Breast epithelium (tissue), 4 donors: ENCODE measurements at regions not wholly inside any gene's neighbourhood (a gene's known extent, or its start where the extent isn't known, plus 50 kb on each side); places are given as distances from the start of the nearest gene placed in this dataset.

ENCODE experiments used
- DNase-seq, 2 donors: peaks; one replicate each; pipeline ENCODE4 v3.0.0-alpha.2; 2019; ENCODE audit warnings: low spot score in 2 of 2
- H3K27ac ChIP-seq, 2 donors: fragments of 200-600 bp; sonication (generic) in 1 of 2; one replicate each; pipeline ENCODE4 v1.5.1; 2016 to 2019; ENCODE audit warnings: mild to moderate bottlenecking in 1 of 2
- H3K27me3 ChIP-seq, 2 donors: fragments of 200-600 bp; sonication (generic) in 1 of 2; one replicate each; pipeline versions ENCODE4 v1.5.1 to v1.6.0; 2017 to 2019; ENCODE audit warnings: control low read depth in 1 of 2, mild to moderate bottlenecking in 1 of 2
- H3K36me3 ChIP-seq: fragments of 200-600 bp; one replicate; pipeline ENCODE4 v1.5.1; 2019
- H3K4me1 ChIP-seq, 2 donors: fragments of 200-600 bp; sonication (generic); one replicate each; pipeline ENCODE4 v1.5.1; 2016 to 2019; ENCODE audit warnings: control low read depth in 1 of 2
- H3K4me3 ChIP-seq, 3 donors: fragments of 200-600 bp; sonication (generic); 1 replicate in 2 of 3; 2 replicates in 1 of 3; pipeline ENCODE4 v1.5.1; 2016 to 2019; ENCODE audit warnings: mild to moderate bottlenecking in 3 of 3, moderate library complexity in 2 of 3
- H3K9me3 ChIP-seq, 2 donors: fragments of 200-600 bp; sonication (generic) in 1 of 2; one replicate each; pipeline ENCODE4 v1.5.1; 2016 to 2019; ENCODE audit warnings: control low read depth in 1 of 2
- CTCF ChIP-seq, 3 donors: fragments of 450-650 bp; IDR thresholded peaks; one replicate each; pipeline ENCODE4 v1.5.1; 2016 to 2017; ENCODE audit warnings: antibody characterized with exemption in 3 of 3, mild to moderate bottlenecking in 3 of 3, moderate library complexity in 3 of 3
- POLR2A ChIP-seq: fragments of 450-650 bp; IDR thresholded peaks from one replicate; pipeline ENCODE4 v1.6.1; 2016; ENCODE audit warnings: antibody characterized with exemption, mild to moderate bottlenecking, moderate library complexity
- POLR2AphosphoS5 ChIP-seq, 3 donors: sonication (generic); formaldehyde crosslinking; IDR thresholded peaks; one replicate each; pipeline ENCODE4 v1.6.1; 2017; ENCODE audit warnings: antibody characterized with exemption in 3 of 3
- intact Hi-C: fragments of 100-400 bp; cut with DNase I; formaldehyde crosslinking; loops from one replicate; pipeline ENCODE4 v1.15.1; 2023; ENCODE audit warnings: low total_unique reads

- Histone ChIP-seq H3K4me3 (no peak overlapping the region), H3K27me3 (no peaks in the 10 kb centered on the region), H3K27ac (no peak overlapping the region), H3K4me1 (no peaks in the 10 kb centered on the region), H3K9me3 (no peaks in the 10 kb centered on the region), H3K36me3 (no peaks in the 10 kb centered on the region)
- no peak for DNase-seq
- intact Hi-C loops: no loop called here
- no peak for TF ChIP-seq CTCF (IDR thresholded peaks at IDR 0.05)
- TF ChIP-seq POLR2AphosphoS5 (IDR thresholded peaks at IDR 0.05): no peak
- no peak for TF ChIP-seq POLR2A
Measured at GRCh38 chr12:112589275-112589674, 170.5 kb downstream of the PTPN11 start.

- no peaks in the 10 kb centered on the region for H3K9me3 ChIP-seq
- TF ChIP-seq CTCF (IDR thresholded peaks at IDR 0.05) (no peak), POLR2A (no peak), POLR2AphosphoS5 (IDR thresholded peaks at IDR 0.05) (no peak)
- no peak overlapping the region for H3K27ac ChIP-seq
- H3K4me3 ChIP-seq: no peak overlapping the region
- no peaks in the 10 kb centered on the region for H3K27me3 ChIP-seq
- H3K36me3 ChIP-seq: no peaks in the 10 kb centered on the region
- intact Hi-C loops: no loop called here
- DNase-seq: no peak
- no peaks in the 10 kb centered on the region for H3K4me1 ChIP-seq
Measured at GRCh38 chr12:112590281-112590680, 171.5 kb downstream of the PTPN11 start.

DNA sequence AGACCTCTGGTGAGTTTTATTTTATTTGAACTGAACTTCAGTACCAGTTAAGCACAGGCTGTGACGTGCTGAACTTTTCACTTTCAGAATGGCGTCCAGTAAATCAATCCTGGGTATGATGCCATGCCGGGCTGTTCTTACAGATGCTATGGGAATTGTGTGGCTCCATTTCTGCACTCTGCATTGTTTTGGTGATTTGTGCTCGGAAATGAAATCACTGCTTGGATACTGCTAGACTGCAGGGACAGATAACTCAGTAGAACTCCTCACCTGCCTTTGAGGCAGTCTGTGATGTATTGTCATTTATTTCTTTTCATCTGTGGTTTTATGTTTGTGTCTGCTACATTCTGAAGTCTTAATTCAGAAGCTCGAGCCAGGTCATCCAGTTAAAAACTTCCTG is 172.7 kb downstream of the PTPN11 start:
- Histone ChIP-seq H3K4me3 (no peak overlapping the region), H3K27me3 (no peaks in the 10 kb centered on the region), H3K4me1 (no peaks in the 10 kb centered on the region), H3K27ac (no peak overlapping the region), H3K9me3 (no peaks in the 10 kb centered on the region), H3K36me3 (no peaks in the 10 kb centered on the region)
- intact Hi-C loops: no loop called here
- no peak for TF ChIP-seq POLR2A
- no peak for TF ChIP-seq POLR2AphosphoS5 (IDR thresholded peaks at IDR 0.05)
- TF ChIP-seq CTCF (IDR thresholded peaks at IDR 0.05): no peak
- DNase-seq: no peak

GRCh38 chr12:112595410-112595809 is 176.7 kb downstream of the PTPN11 start:
- no peak overlapping the region for H3K4me3 ChIP-seq
- intact Hi-C loops: no loop called here
- no peaks in the 10 kb centered on the region for H3K36me3 ChIP-seq
- no peaks in the 10 kb centered on the region for H3K4me1 ChIP-seq
- no peak for DNase-seq
- H3K27me3 ChIP-seq: peaks cover 0 to 15% of the 10 kb centered on the region in 2 donors
- no peaks in the 10 kb centered on the region for H3K9me3 ChIP-seq
- no peak for TF ChIP-seq POLR2AphosphoS5 (IDR thresholded peaks at IDR 0.05)
- no peak for TF ChIP-seq POLR2A
- TF ChIP-seq CTCF (IDR thresholded peaks at IDR 0.05): no peak
- H3K27ac ChIP-seq: no peak overlapping the region

DNA sequence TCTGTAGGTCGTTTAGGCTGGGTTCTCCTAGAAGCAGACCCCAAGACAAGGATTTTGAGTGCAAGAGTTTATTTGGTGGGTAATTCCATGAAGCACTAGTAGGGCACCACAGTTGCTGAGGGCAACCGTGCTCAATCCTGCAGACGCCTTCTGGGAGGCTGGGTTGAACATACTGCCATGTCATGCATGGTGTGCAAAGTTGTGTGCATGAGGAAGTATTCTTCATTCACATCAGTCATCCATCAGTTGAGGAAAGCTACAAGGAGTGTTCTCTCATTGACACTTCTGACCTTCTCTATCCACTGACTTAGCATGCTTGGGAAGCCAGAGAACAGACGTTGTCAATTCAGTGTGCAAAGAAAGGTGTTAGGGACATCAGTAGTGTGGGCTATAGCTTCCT is 179.2 kb downstream of the PTPN11 start:
- no peaks in the 10 kb centered on the region for H3K36me3 ChIP-seq
- no peaks in the 10 kb centered on the region for H3K9me3 ChIP-seq
- H3K27ac ChIP-seq: no peak overlapping the region
- H3K4me1 ChIP-seq: no peaks in the 10 kb centered on the region
- DNase-seq: no peak
- no peak overlapping the region for H3K4me3 ChIP-seq
- H3K27me3 ChIP-seq: peaks cover 0 to 15% of the 10 kb centered on the region in 2 donors
- TF ChIP-seq POLR2A (no peak), POLR2AphosphoS5 (IDR thresholded peaks at IDR 0.05) (no peak), CTCF (IDR thresholded peaks at IDR 0.05) (no peak)
- intact Hi-C loops: no loop called here
